Testis (tissue), 2 donors: ENCODE measurements at regions not wholly inside any gene's neighbourhood (a gene's known extent, or its start where the extent isn't known, plus 50 kb on each side); places are given as distances from the start of the nearest gene placed in this dataset.

Experiments
- DNase-seq: peaks from one replicate; pipeline ENCODE4 v3.0.0-alpha.2; 2019
- H3K27ac ChIP-seq, 2 donors: fragments of 200-600 bp; sonication (generic); one replicate each; pipeline ENCODE4 v1.5.1; 2019
- H3K27me3 ChIP-seq: fragments of 200-600 bp; sonication (generic); one replicate; pipeline ENCODE4 v1.5.1; 2019
- H3K36me3 ChIP-seq: fragments of 200-600 bp; sonication (generic); one replicate; pipeline ENCODE4 v1.5.1; 2017; ENCODE audit warnings: low read depth; ENCODE audit errors: missing control alignments
- H3K4me1 ChIP-seq: fragments of 200-600 bp; sonication (generic); one replicate; pipeline ENCODE4 v1.5.1; 2019
- H3K4me3 ChIP-seq, 2 donors: fragments of 200-600 bp; sonication (generic); one replicate each; pipeline ENCODE4 v1.5.1; 2017 to 2019
- H3K9me3 ChIP-seq: fragments of 200-600 bp; sonication (generic); one replicate; pipeline ENCODE4 v1.5.1; 2017
- CTCF ChIP-seq, 3 experiments: fragments of 450-650 bp in 2 of 3; fragments of 200-600 bp in 1 of 3; sonication (generic) in 1 of 3; IDR thresholded peaks; one replicate each; pipeline ENCODE4 v1.5.1; 2016 to 2019; ENCODE audit warnings: antibody characterized with exemption in 3 of 3, mild to moderate bottlenecking in 2 of 3, moderate library complexity in 1 of 3
- POLR2A ChIP-seq: fragments of 450-650 bp; IDR thresholded peaks from one replicate; pipeline ENCODE4 v1.6.1; 2017; ENCODE audit warnings: antibody characterized with exemption, mild to moderate bottlenecking, moderate library complexity
- WGBS, 2 donors: methylation state at CpG; one replicate each; pipeline ENCODE4 v1.1.5; 2018; 5-methylcytosine and 5-hydroxymethylcytosine counted together
- intact Hi-C: fragments of 100-400 bp; cut with DNase I; formaldehyde crosslinking; loops from one replicate; pipeline ENCODE4 v1.15.1; 2023; ENCODE audit warnings: low total_unique reads

- intact Hi-C loops: no loop called here
- no peak for DNase-seq
- Histone ChIP-seq H3K4me3 (no peak overlapping the region), H3K4me1 (no peaks in the 10 kb centered on the region), H3K27ac (no peak overlapping the region), H3K27me3 (no peaks in the 10 kb centered on the region), H3K9me3 (no peaks in the 10 kb centered on the region), H3K36me3 (no peaks in the 10 kb centered on the region)
- 75 to 78% methylated on average over 1 of the region's 1 CpG for WGBS, 2 donors
- TF ChIP-seq POLR2A: no peak
- TF ChIP-seq CTCF (IDR thresholded peaks at IDR 0.05): no peak
Measured at GRCh38 chr2:195296490-195296889, 360.5 kb upstream of the SLC39A10 start.

- DNase-seq: no peak
- no peaks in the 10 kb centered on the region for H3K27me3 ChIP-seq
- no peaks in the 10 kb centered on the region for H3K9me3 ChIP-seq
- no peaks in the 10 kb centered on the region for H3K36me3 ChIP-seq
- no peak overlapping the region for H3K4me3 ChIP-seq
- no peak overlapping the region for H3K27ac ChIP-seq
- no peak for TF ChIP-seq POLR2A
- TF ChIP-seq CTCF (IDR thresholded peaks at IDR 0.05): no peak
- intact Hi-C loops: no loop called here
- no peaks in the 10 kb centered on the region for H3K4me1 ChIP-seq
Measured at GRCh38 chr2:195289081-195289480, 367.9 kb upstream of the SLC39A10 start.

GRCh38 chr2:195279840-195280427 lies 377.1 kb upstream of the SLC39A10 start:
- no peaks in the 10 kb centered on the region for H3K27me3 ChIP-seq
- no peak for DNase-seq
- intact Hi-C loops: no loop called here
- no peaks in the 10 kb centered on the region for H3K36me3 ChIP-seq
- TF ChIP-seq CTCF (IDR thresholded peaks at IDR 0.05) (no peak), POLR2A (no peak)
- no peak overlapping the region for H3K27ac ChIP-seq
- H3K4me3 ChIP-seq: no peak overlapping the region
- H3K4me1 ChIP-seq: no peaks in the 10 kb centered on the region
- 35 to 41% methylated on average over 1 of the region's 1 CpG for WGBS, 2 donors
- no peaks in the 10 kb centered on the region for H3K9me3 ChIP-seq

- intact Hi-C loops: no loop called here
- no peaks in the 10 kb centered on the region for H3K9me3 ChIP-seq
- H3K4me1 ChIP-seq: no peaks in the 10 kb centered on the region
- no peak for DNase-seq
- no peak overlapping the region for H3K27ac ChIP-seq
- TF ChIP-seq CTCF (IDR thresholded peaks at IDR 0.05): no peak
- TF ChIP-seq POLR2A: no peak
- no peaks in the 10 kb centered on the region for H3K36me3 ChIP-seq
- no peak overlapping the region for H3K4me3 ChIP-seq
- 64 to 70% methylated on average over 5 of the region's 5 CpGs for WGBS, 2 donors
- no peaks in the 10 kb centered on the region for H3K27me3 ChIP-seq
Measured at GRCh38 chr2:195270466-195271039, 386.5 kb upstream of the SLC39A10 start.

GRCh38 chr2:195269220-195269619 lies 387.8 kb upstream of the SLC39A10 start:
- no peak overlapping the region for H3K27ac ChIP-seq
- DNase-seq: no peak
- no peaks in the 10 kb centered on the region for H3K4me1 ChIP-seq
- H3K27me3 ChIP-seq: no peaks in the 10 kb centered on the region
- no peaks in the 10 kb centered on the region for H3K36me3 ChIP-seq
- 85% methylated on average over 6 of the region's 6 CpGs; no CpG with 5 or more reads in 1 of the 2 donors for WGBS, 2 donors
- intact Hi-C loops: no loop called here
- H3K4me3 ChIP-seq: no peak overlapping the region
- TF ChIP-seq CTCF (IDR thresholded peaks at IDR 0.05) (no peak), POLR2A (no peak)
- no peaks in the 10 kb centered on the region for H3K9me3 ChIP-seq
